HG03521 (cell line): ENCODE measurements at regions not wholly inside any gene's neighbourhood (a gene's known extent, or its start where the extent isn't known, plus 50 kb on each side); places are given as distances from the start of the nearest gene placed in this dataset.

ENCODE experiments used
- ATAC-seq: cut with Tn5 transposase; IDR thresholded peaks from one replicate; pipeline ENCODE4 v1.9.1; 2021; ENCODE audit warnings: mild to moderate bottlenecking, moderate library complexity; ENCODE audit not compliant: unreplicated experiment

GRCh38 chr4:124535003-124535402, 177.5 kb downstream of the ANKRD50 start:
- no peak for ATAC-seq

- no peak for ATAC-seq
Observed at GRCh38 chr4:124536946-124537345, 175.6 kb downstream of the ANKRD50 start.

GRCh38 chr4:124537971-124538370, 174.6 kb downstream of the ANKRD50 start:
- no peak for ATAC-seq

- no peak for ATAC-seq
Observed at GRCh38 chr4:124540014-124540413, 172.5 kb downstream of the ANKRD50 start.

GRCh38 chr4:124541652-124542420, 170.7 kb downstream of the ANKRD50 start:
- no peak for ATAC-seq

- ATAC-seq: no peak
Observed at GRCh38 chr4:124555959-124556358, 156.6 kb downstream of the ANKRD50 start.

GRCh38 chr4:124564121-124564520, 148.4 kb downstream of the ANKRD50 start:
- no peak for ATAC-seq

- ATAC-seq: no peak
Observed at GRCh38 chr4:124565371-124565770, 147.2 kb downstream of the ANKRD50 start.

GRCh38 chr4:124566030-124566429, 146.5 kb downstream of the ANKRD50 start:
- no peak for ATAC-seq

GRCh38 chr4:124573056-124573455, 139.5 kb downstream of the ANKRD50 start:
- ATAC-seq: no peak

- ATAC-seq: no peak
Observed at GRCh38 chr4:124579896-124580295, 132.6 kb downstream of the ANKRD50 start.

- no peak for ATAC-seq
Observed at GRCh38 chr4:124583797-124584196, 128.7 kb downstream of the ANKRD50 start.

GRCh38 chr4:124589786-124590185, 122.7 kb downstream of the ANKRD50 start:
- no peak for ATAC-seq

- ATAC-seq: no peak
Observed at GRCh38 chr4:124590480-124590879, 122.1 kb downstream of the ANKRD50 start.

GRCh38 chr4:124591637-124592036, 120.9 kb downstream of the ANKRD50 start:
- ATAC-seq: no peak

- ATAC-seq: no peak
Observed at GRCh38 chr4:124593494-124593893, 119.0 kb downstream of the ANKRD50 start.

- ATAC-seq: no peak
Observed at GRCh38 chr4:124594945-124595344, 117.6 kb downstream of the ANKRD50 start.

- ATAC-seq: no peak
Observed at GRCh38 chr4:124596816-124597215, 115.7 kb downstream of the ANKRD50 start.

- no peak for ATAC-seq
Observed at GRCh38 chr4:124610211-124610610, 102.3 kb downstream of the ANKRD50 start.
